Osteoblast (primary cell): ENCODE measurements at regions not wholly inside any gene's neighbourhood (a gene's known extent, or its start where the extent isn't known, plus 50 kb on each side); places are given as distances from the start of the nearest gene placed in this dataset.
A peak's percentile ranks its signal among the peaks of the same experiment; 100 is the strongest.

Experiments
- DNase-seq: peaks from one replicate; pipeline ENCODE4 v3.0.0; 2011; ENCODE audit warnings: low spot score, mixed read lengths; ENCODE audit not compliant: insufficient read length; ENCODE audit errors: missing footprints
- H2AFZ ChIP-seq: 2 replicates; pipeline ENCODE4 v1.6.0; 2011; ENCODE audit warnings: mild to moderate bottlenecking, low read length
- H3K27ac ChIP-seq: 2 replicates; pipeline ENCODE4 v1.5.1; 2011; ENCODE audit warnings: mild to moderate bottlenecking, low read depth, low read length, moderate library complexity
- H3K27me3 ChIP-seq: 2 replicates; pipeline ENCODE4 v1.6.0; 2012; ENCODE audit warnings: mild to moderate bottlenecking, control low read depth, inconsistent platforms, low read length, moderate library complexity; ENCODE audit not compliant: insufficient read depth
- H3K36me3 ChIP-seq: 2 replicates; pipeline ENCODE4 v1.5.1; 2011; ENCODE audit warnings: mild to moderate bottlenecking, low read length, control low read depth, moderate library complexity; ENCODE audit not compliant: insufficient read depth
- H3K4me1 ChIP-seq: 2 replicates; pipeline ENCODE4 v1.5.1; 2011; ENCODE audit warnings: mild to moderate bottlenecking, low read length, control low read depth, moderate library complexity; ENCODE audit not compliant: insufficient read depth
- H3K4me2 ChIP-seq: 2 replicates; pipeline ENCODE4 v1.6.0; 2011; ENCODE audit warnings: mild to moderate bottlenecking, low read length; ENCODE audit not compliant: insufficient read depth
- H3K4me3 ChIP-seq: fragments of 200-600 bp; sonication (generic); 3 replicates; pipeline ENCODE4 v1.5.1; 2012; ENCODE audit warnings: mild to moderate bottlenecking, low read length, inconsistent platforms; ENCODE audit not compliant: insufficient read depth
- H3K79me2 ChIP-seq: 2 replicates; pipeline ENCODE4 v1.6.0; 2012; ENCODE audit warnings: mild to moderate bottlenecking, low read length, control low read depth, inconsistent platforms; ENCODE audit not compliant: insufficient read depth
- H3K9me3 ChIP-seq: 2 replicates; pipeline ENCODE4 v1.5.1; 2011; ENCODE audit warnings: low read depth, low read length, control low read depth
- H4K20me1 ChIP-seq: 2 replicates; pipeline ENCODE4 v1.6.0; 2012; ENCODE audit warnings: mild to moderate bottlenecking, low read length, control low read depth; ENCODE audit not compliant: insufficient read depth
- TF ChIP-seq, protein P1 (sequence below): IDR thresholded peaks from 2 replicates; pipeline ENCODE4 v1.5.1; 2011; ENCODE audit warnings: mild to moderate bottlenecking, low read depth, low read length, moderate library complexity; ENCODE audit errors: extremely low read depth

DNA sequence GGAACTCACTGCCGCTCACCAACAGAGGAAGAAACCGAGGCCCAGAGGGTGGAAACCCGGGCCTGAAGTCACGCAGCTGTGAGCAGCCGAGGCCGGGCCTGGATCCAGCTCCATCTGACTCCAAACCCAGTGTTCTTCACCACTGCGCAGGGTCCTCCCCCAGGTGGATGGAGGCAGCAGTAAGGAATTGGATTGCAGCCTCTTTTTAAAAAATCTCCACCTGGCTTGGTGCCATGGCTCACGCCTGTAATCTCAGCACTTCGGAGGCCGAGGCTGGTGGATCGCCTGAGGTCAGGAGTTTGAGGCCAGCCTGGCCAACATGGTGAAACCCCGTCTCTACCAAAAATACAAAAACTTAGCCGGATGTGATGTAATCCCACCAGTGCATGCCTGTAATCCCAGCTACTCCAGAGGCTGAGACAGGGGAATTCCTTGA lies 177.2 kb downstream of the FOXL1 start:
- H3K27me3 ChIP-seq = no peaks in the 10 kb centered on the region
- no peak overlapping the region for H3K4me2 ChIP-seq
- TF ChIP-seq, protein P1, sequence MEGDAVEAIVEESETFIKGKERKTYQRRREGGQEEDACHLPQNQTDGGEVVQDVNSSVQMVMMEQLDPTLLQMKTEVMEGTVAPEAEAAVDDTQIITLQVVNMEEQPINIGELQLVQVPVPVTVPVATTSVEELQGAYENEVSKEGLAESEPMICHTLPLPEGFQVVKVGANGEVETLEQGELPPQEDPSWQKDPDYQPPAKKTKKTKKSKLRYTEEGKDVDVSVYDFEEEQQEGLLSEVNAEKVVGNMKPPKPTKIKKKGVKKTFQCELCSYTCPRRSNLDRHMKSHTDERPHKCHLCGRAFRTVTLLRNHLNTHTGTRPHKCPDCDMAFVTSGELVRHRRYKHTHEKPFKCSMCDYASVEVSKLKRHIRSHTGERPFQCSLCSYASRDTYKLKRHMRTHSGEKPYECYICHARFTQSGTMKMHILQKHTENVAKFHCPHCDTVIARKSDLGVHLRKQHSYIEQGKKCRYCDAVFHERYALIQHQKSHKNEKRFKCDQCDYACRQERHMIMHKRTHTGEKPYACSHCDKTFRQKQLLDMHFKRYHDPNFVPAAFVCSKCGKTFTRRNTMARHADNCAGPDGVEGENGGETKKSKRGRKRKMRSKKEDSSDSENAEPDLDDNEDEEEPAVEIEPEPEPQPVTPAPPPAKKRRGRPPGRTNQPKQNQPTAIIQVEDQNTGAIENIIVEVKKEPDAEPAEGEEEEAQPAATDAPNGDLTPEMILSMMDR = no peak
- H3K36me3 ChIP-seq = no peaks in the 10 kb centered on the region
- H3K79me2 ChIP-seq = no peaks in the 10 kb centered on the region
- no peak overlapping the region for H3K4me3 ChIP-seq
- no peaks in the 10 kb centered on the region for H3K9me3 ChIP-seq
- H2AFZ ChIP-seq = peak overlapping the region; percentile 25
- H4K20me1 ChIP-seq = no peaks in the 10 kb centered on the region
- H3K27ac ChIP-seq = no peak overlapping the region
- DNase-seq = no peak
- H3K4me1 ChIP-seq = peaks cover 19% of the 10 kb centered on the region

DNA sequence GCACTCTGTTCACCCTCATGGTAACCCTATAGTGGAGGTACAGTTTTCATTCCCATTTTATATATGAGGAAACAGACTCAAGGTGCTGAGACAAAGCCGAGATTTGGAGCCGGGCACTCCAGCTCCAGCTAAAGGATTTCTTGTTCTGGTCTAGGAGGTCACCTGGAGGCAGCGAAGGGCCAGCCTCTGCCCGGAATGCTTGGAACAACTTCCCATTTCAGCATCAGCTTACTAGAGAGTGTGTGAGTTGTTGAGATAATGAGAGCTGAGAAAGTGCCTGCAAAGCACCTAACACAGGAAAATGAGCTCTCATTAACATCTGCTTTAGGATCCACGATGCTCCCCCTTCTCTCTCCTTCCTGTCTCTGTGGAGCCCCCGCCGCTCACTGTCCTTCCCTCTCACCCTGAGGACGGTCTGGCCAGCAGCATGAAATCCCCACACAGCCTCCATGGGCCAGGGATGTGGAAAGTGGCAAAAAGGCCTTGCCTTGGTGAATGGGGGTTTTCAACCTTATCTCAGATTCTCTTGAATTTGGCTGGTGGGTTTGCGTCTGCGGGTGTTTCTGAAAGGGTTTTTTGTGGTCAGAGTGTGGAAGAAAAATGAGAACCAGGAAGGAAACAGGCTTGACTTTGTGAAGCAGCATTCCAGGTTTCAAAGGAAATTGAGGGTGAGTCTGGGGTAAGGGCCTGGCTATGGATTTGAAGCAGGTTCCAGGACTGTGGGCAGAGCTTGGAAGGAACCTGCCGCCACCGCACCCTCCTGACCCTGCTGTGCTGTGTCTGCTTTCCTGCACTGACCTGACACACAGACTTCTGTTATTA lies 178.7 kb downstream of the FOXL1 start:
- H3K36me3 ChIP-seq = no peaks in the 10 kb centered on the region
- TF ChIP-seq, protein P1 = no peak
- H3K9me3 ChIP-seq = no peaks in the 10 kb centered on the region
- no peak overlapping the region for H3K27ac ChIP-seq
- H3K4me1 ChIP-seq = peaks cover 17% of the 10 kb centered on the region
- no peak overlapping the region for H2AFZ ChIP-seq
- H3K4me3 ChIP-seq = no peak overlapping the region
- DNase-seq = no peak
- no peaks in the 10 kb centered on the region for H4K20me1 ChIP-seq
- no peaks in the 10 kb centered on the region for H3K79me2 ChIP-seq
- H3K27me3 ChIP-seq = no peaks in the 10 kb centered on the region
- no peak overlapping the region for H3K4me2 ChIP-seq

DNA sequence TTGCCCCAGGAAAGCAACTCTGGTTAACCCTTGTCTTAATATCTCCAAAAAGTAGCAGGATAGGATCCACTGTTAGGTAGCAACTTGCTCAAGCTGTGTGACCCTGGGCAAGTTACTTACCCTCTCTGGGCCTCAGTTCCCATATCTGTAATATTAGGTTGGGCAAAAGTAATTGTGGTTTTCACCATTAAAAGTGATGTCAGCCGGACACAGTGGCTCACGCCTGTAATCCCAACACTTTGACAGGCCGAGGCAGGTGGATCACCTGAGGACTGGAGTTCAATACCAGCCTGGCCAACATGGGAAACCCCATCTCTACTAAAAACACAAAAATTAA lies 179.3 kb downstream of the FOXL1 start:
- H2AFZ ChIP-seq = no peak overlapping the region
- no peaks in the 10 kb centered on the region for H4K20me1 ChIP-seq

DNA sequence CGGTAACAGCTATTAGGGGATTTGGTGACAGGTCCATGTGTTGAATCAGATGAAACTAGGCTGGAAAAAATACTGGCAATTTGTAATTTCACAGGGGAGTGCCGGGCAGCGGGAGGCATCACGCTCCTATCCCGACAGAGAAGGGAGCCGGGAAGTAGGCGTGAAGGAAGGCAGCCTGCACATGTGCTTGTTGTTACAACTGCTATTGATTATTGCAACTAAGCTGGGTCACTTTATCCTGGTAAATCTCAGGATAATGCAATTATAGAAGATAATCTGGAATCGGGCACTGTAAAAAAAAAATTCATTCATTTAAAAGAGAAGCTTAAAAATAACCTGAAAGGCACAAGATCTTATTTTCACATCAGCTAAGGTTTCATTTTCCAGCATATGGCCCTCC lies 180.6 kb downstream of the FOXL1 start:
- TF ChIP-seq, protein P1 = no peak

More for the DNA sequence above, 179.3 kb downstream of the FOXL1 start:
- Histone ChIP-seq H3K27me3 (no peaks in the 10 kb centered on the region), H3K4me2 (no peak overlapping the region), H3K36me3 (no peaks in the 10 kb centered on the region), H3K79me2 (no peaks in the 10 kb centered on the region), H3K27ac (no peak overlapping the region), H3K9me3 (no peaks in the 10 kb centered on the region), H3K4me3 (no peak overlapping the region), H3K4me1 (peaks cover 13% of the 10 kb centered on the region)
- TF ChIP-seq, protein P1 = no peak
- no peak for DNase-seq

More for the DNA sequence above, 180.6 kb downstream of the FOXL1 start:
- no peak for DNase-seq
- no peak overlapping the region for H2AFZ ChIP-seq
- H3K4me1 ChIP-seq = peaks cover 13% of the 10 kb centered on the region
- no peak overlapping the region for H3K4me3 ChIP-seq
- H3K27me3 ChIP-seq = no peaks in the 10 kb centered on the region
- H3K79me2 ChIP-seq = no peaks in the 10 kb centered on the region
- no peaks in the 10 kb centered on the region for H3K36me3 ChIP-seq
- H4K20me1 ChIP-seq = no peaks in the 10 kb centered on the region
- no peaks in the 10 kb centered on the region for H3K9me3 ChIP-seq
- no peak overlapping the region for H3K4me2 ChIP-seq
- no peak overlapping the region for H3K27ac ChIP-seq
